Loucy (cell line): ENCODE measurements at regions not wholly inside any gene's neighbourhood (a gene's known extent, or its start where the extent isn't known, plus 50 kb on each side); places are given as distances from the start of the nearest gene placed in this dataset.

Experiments
- H2AFZ ChIP-seq: fragments of 200-600 bp; sonication (generic); 2 replicates; pipeline ENCODE4 v1.6.0; 2016; ENCODE audit warnings: antibody characterized with exemption, mild to moderate bottlenecking, low read length, moderate library complexity
- H3F3A ChIP-seq: fragments of 200-600 bp; 2 replicates; pipeline ENCODE4 v1.6.0; 2016; ENCODE audit warnings: antibody characterized with exemption, low read depth, mild to moderate bottlenecking
- H3K27me3 ChIP-seq: fragments of 200-600 bp; sonication (generic); 2 replicates; pipeline ENCODE4 v1.6.1; 2014; ENCODE audit warnings: low read length, mild to moderate bottlenecking; ENCODE audit not compliant: insufficient read depth, poor library complexity, severe bottlenecking
- H3K36me3 ChIP-seq: fragments of 200-600 bp; sonication (generic); 2 replicates; pipeline ENCODE4 v1.6.1; 2016; ENCODE audit warnings: low read length; ENCODE audit not compliant: insufficient read depth
- H3K4me1 ChIP-seq: fragments of 200-600 bp; sonication (generic); 2 replicates; pipeline ENCODE4 v1.5.1; 2014; ENCODE audit warnings: low read length, mild to moderate bottlenecking; ENCODE audit not compliant: insufficient read depth, poor library complexity, severe bottlenecking
- H3K4me2 ChIP-seq: fragments of 200-600 bp; sonication (generic); 2 replicates; pipeline ENCODE4 v1.6.0; 2014; ENCODE audit warnings: antibody characterized with exemption, low read length, low read depth, mild to moderate bottlenecking; ENCODE audit not compliant: poor library complexity, severe bottlenecking
- H3K4me3 ChIP-seq: fragments of 200-600 bp; sonication (generic); 2 replicates; pipeline ENCODE4 v1.5.1; 2014; ENCODE audit warnings: low read length, mild to moderate bottlenecking, mixed read lengths; ENCODE audit not compliant: poor library complexity, severe bottlenecking
- H3K79me2 ChIP-seq: fragments of 200-600 bp; sonication (generic); 2 replicates; pipeline ENCODE4 v1.6.1; 2014; ENCODE audit warnings: low read length; ENCODE audit not compliant: insufficient read depth
- H3K9ac ChIP-seq: fragments of 200-600 bp; sonication (generic); 2 replicates; pipeline ENCODE4 v1.6.0; 2014; ENCODE audit warnings: mild to moderate bottlenecking, low read depth, low read length, moderate library complexity; ENCODE audit not compliant: poor library complexity, severe bottlenecking
- H3K9me2 ChIP-seq: fragments of 200-600 bp; sonication (generic); replicated peaks from 2 replicates; pipeline ENCODE4 v1.6.1; 2016; ENCODE audit warnings: low read depth, low read length, mixed read lengths
- H3K9me3 ChIP-seq: fragments of 200-600 bp; sonication (generic); 2 replicates; pipeline ENCODE4 v1.6.1; 2014; ENCODE audit warnings: mild to moderate bottlenecking, antibody characterized with exemption, low read length, low read depth; ENCODE audit not compliant: insufficient read depth
- H4K20me1 ChIP-seq: fragments of 200-600 bp; sonication (generic); 2 replicates; pipeline ENCODE4 v1.6.0; 2014; ENCODE audit warnings: antibody characterized with exemption, low read length, mild to moderate bottlenecking; ENCODE audit not compliant: insufficient read depth, poor library complexity, severe bottlenecking
- CTCF ChIP-seq: fragments of 200-600 bp; sonication (generic); conservative IDR thresholded peaks from 2 replicates; pipeline ENCODE4 v1.5.1; 2014; ENCODE audit warnings: mild to moderate bottlenecking, antibody characterized with exemption, low read length
- EZH2phosphoT487 ChIP-seq: fragments of 200-600 bp; IDR thresholded peaks from 2 replicates; pipeline ENCODE4 v1.6.1; 2018; ENCODE audit warnings: antibody characterized with exemption, mild to moderate bottlenecking, moderate library complexity, borderline replicate concordance

GRCh38 chr3:159766563-159767185 is 222.0 kb upstream of the IL12A start:
- TF ChIP-seq EZH2phosphoT487 (no peak), CTCF (no peak; the same call in 1 of the 2 replicates)
- Histone ChIP-seq H3K9me2 (no peaks in the 10 kb centered on the region), H4K20me1 (no peaks in the 10 kb centered on the region), H3K4me3 (no peak overlapping the region), H3K27me3 (no peaks in the 10 kb centered on the region), H2AFZ (no peak overlapping the region), H3K4me1 (no peaks in the 10 kb centered on the region), H3K9me3 (no peaks in the 10 kb centered on the region), H3K4me2 (no peak overlapping the region), H3K79me2 (no peaks in the 10 kb centered on the region), H3K36me3 (no peaks in the 10 kb centered on the region), H3K9ac (no peak overlapping the region), H3F3A (no peaks in the 10 kb centered on the region)

- no peaks in the 10 kb centered on the region for H3K27me3 ChIP-seq
- H4K20me1 ChIP-seq = no peaks in the 10 kb centered on the region
- no peaks in the 10 kb centered on the region for H3K4me1 ChIP-seq
- H3K36me3 ChIP-seq = no peaks in the 10 kb centered on the region
- H3F3A ChIP-seq = no peaks in the 10 kb centered on the region
- H3K9ac ChIP-seq = no peak overlapping the region
- TF ChIP-seq CTCF (no peak), EZH2phosphoT487 (no peak)
- no peak overlapping the region for H3K4me3 ChIP-seq
- no peak overlapping the region for H3K4me2 ChIP-seq
- no peaks in the 10 kb centered on the region for H3K79me2 ChIP-seq
- no peaks in the 10 kb centered on the region for H3K9me3 ChIP-seq
- H2AFZ ChIP-seq = no peak overlapping the region
- no peaks in the 10 kb centered on the region for H3K9me2 ChIP-seq
Observed at GRCh38 chr3:159770998-159771397, 217.6 kb upstream of the IL12A start.

GRCh38 chr3:159771865-159772611 is 216.6 kb upstream of the IL12A start:
- H3K9ac ChIP-seq = no peak overlapping the region
- no peak overlapping the region for H3K4me2 ChIP-seq
- H3K4me3 ChIP-seq = no peak overlapping the region
- H3F3A ChIP-seq = no peaks in the 10 kb centered on the region
- H3K27me3 ChIP-seq = no peaks in the 10 kb centered on the region
- no peaks in the 10 kb centered on the region for H3K4me1 ChIP-seq
- H3K9me3 ChIP-seq = no peaks in the 10 kb centered on the region
- H3K9me2 ChIP-seq = no peaks in the 10 kb centered on the region
- H3K36me3 ChIP-seq = no peaks in the 10 kb centered on the region
- no peaks in the 10 kb centered on the region for H3K79me2 ChIP-seq
- H2AFZ ChIP-seq = no peak overlapping the region
- no peak for TF ChIP-seq EZH2phosphoT487
- no peaks in the 10 kb centered on the region for H4K20me1 ChIP-seq
